ENCODE measurements at regions not wholly inside any gene's neighbourhood (a gene's known extent, or its start where the extent isn't known, plus 50 kb on each side); places are given as distances from the start of the nearest gene placed in this dataset.
"Not testable (repeated sequence)": the region's sequence is repeated elsewhere in the genome, so short reads cannot be mapped to it uniquely, and the experiment has no call there.

DNA sequence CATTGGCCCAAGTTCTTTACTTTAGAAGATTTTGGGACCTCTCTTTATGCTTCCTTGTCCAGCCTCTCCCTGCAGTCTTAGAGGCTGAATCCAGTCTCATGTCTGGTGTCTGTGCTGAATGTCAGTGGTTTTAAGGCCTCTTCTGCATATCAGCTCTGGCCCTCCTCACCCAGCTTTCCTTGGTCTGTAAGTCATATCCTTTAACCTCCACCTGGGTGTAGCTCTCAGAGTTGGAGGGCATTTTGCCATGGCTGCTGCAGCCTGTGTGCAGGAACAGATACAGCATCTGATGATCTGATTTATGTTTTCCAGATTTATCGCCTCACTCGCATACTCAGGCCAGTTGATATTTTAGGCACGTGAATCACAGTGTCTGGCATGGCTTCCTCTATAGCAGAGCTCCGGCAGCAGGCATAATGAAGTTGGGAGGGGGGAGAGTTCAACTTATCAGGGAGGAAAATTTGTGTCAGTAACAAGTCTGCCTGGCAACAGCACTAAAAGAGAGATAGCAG is 335.0 kb downstream of the PCNX1 start:
- Histone ChIP-seq H3K4me1 (ENCODE audit: insufficient read depth, low read length) (peaks cover 25% of the 10 kb centered on the region), H3K36me3 (ENCODE audit: insufficient read depth, low read length) (no peaks in the 10 kb centered on the region), H3K4me3 (ENCODE audit: low read depth in 1 of 2, low read length in 2 of 2) (no peak overlapping the region), H3K27me3 (ENCODE audit: control insufficient read depth in 1 of 2, insufficient read depth in 2 of 2, low read length in 2 of 2) (no peaks in the 10 kb centered on the region), H3K9me3 (ENCODE audit: low read length) (no peaks in the 10 kb centered on the region), H3K27ac (ENCODE audit: low read depth, low read length) (no peak overlapping the region), H3K9ac (ENCODE audit: low read length) (no peak overlapping the region)

GRCh38 chr14:71243697-71244096 is 336.4 kb downstream of the PCNX1 start:
- H3K36me3 ChIP-seq (ENCODE audit: insufficient read depth, low read length) = no peaks in the 10 kb centered on the region
- no peak overlapping the region for H3K9ac ChIP-seq (ENCODE audit: low read length)
- no peaks in the 10 kb centered on the region for H3K9me3 ChIP-seq (ENCODE audit: low read length)
- no peaks in the 10 kb centered on the region for H3K27me3 ChIP-seq (ENCODE audit: control insufficient read depth in 1 of 2, insufficient read depth in 2 of 2, low read length in 2 of 2)
- H3K27ac ChIP-seq (ENCODE audit: low read depth, low read length) = no peak overlapping the region
- no peak overlapping the region for H3K4me3 ChIP-seq (ENCODE audit: low read depth in 1 of 2, low read length in 2 of 2)
- H3K4me1 ChIP-seq (ENCODE audit: insufficient read depth, low read length) = peaks cover 25% of the 10 kb centered on the region

GRCh38 chr14:71244341-71244740 is 337.1 kb downstream of the PCNX1 start:
- H3K27ac ChIP-seq (ENCODE audit: low read depth, low read length) = no peak overlapping the region

GRCh38 chr14:71245659-71246361 is 338.6 kb downstream of the PCNX1 start:
- no peaks in the 10 kb centered on the region for H3K36me3 ChIP-seq (ENCODE audit: insufficient read depth, low read length)
- H3K9ac ChIP-seq (ENCODE audit: low read length) = no peak overlapping the region
- no peak overlapping the region for H3K27ac ChIP-seq (ENCODE audit: low read depth, low read length)

More at GRCh38 chr14:71244341-71244740, 337.1 kb downstream of the PCNX1 start:
- peaks cover 25% of the 10 kb centered on the region for H3K4me1 ChIP-seq (ENCODE audit: insufficient read depth, low read length)
- no peak overlapping the region for H3K9ac ChIP-seq (ENCODE audit: low read length)
- no peaks in the 10 kb centered on the region for H3K27me3 ChIP-seq (ENCODE audit: control insufficient read depth in 1 of 2, insufficient read depth in 2 of 2, low read length in 2 of 2)
- H3K4me3 ChIP-seq (ENCODE audit: low read depth in 1 of 2, low read length in 2 of 2) = no peak overlapping the region
- no peaks in the 10 kb centered on the region for H3K9me3 ChIP-seq (ENCODE audit: low read length)
- H3K36me3 ChIP-seq (ENCODE audit: insufficient read depth, low read length) = no peaks in the 10 kb centered on the region

DNA sequence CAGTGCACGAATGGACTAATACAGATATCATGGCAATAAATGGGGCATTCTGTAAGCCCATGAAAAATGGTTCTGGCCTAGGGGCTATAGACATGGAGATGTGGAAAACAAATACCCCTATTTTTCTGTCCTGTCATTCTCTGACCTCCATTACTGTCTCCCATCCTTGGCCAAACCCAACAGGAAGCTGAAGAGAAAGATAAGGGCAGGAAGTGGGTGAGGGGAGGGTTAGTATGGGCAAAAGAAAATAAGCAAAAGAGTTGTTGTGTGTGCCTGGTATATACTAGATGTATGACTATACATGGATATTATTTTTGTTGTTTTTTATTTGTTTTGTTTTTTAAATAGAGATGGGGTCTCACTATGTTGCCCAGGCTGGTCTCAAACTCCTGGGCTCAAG is 339.3 kb downstream of the PCNX1 start:
- Histone ChIP-seq H3K4me1 (ENCODE audit: insufficient read depth, low read length) (peaks cover 25% of the 10 kb centered on the region), H3K4me3 (ENCODE audit: low read depth in 1 of 2, low read length in 2 of 2) (no peak overlapping the region), H3K9me3 (ENCODE audit: low read length) (no peaks in the 10 kb centered on the region), H3K27me3 (ENCODE audit: control insufficient read depth in 1 of 2, insufficient read depth in 2 of 2, low read length in 2 of 2) (no peaks in the 10 kb centered on the region), H3K36me3 (ENCODE audit: insufficient read depth, low read length) (no peaks in the 10 kb centered on the region), H3K27ac (ENCODE audit: low read depth, low read length) (no peak overlapping the region), H3K9ac (ENCODE audit: low read length) (no peak overlapping the region)

More at GRCh38 chr14:71245659-71246361, 338.6 kb downstream of the PCNX1 start:
- Histone ChIP-seq H3K27me3 (ENCODE audit: control insufficient read depth in 1 of 2, insufficient read depth in 2 of 2, low read length in 2 of 2) (no peaks in the 10 kb centered on the region), H3K4me3 (ENCODE audit: low read depth in 1 of 2, low read length in 2 of 2) (no peak overlapping the region), H3K9me3 (ENCODE audit: low read length) (no peaks in the 10 kb centered on the region), H3K4me1 (ENCODE audit: insufficient read depth, low read length) (peaks cover 25% of the 10 kb centered on the region)

- Histone ChIP-seq H3K4me3 (ENCODE audit: low read depth in 1 of 2, low read length in 2 of 2) (no peak overlapping the region), H3K36me3 (ENCODE audit: insufficient read depth, low read length) (no peaks in the 10 kb centered on the region), H3K27me3 (ENCODE audit: control insufficient read depth in 1 of 2, insufficient read depth in 2 of 2, low read length in 2 of 2) (no peaks in the 10 kb centered on the region), H3K27ac (ENCODE audit: low read depth, low read length) (no peak overlapping the region), H3K4me1 (ENCODE audit: insufficient read depth, low read length) (peaks cover 19% of the 10 kb centered on the region), H3K9ac (ENCODE audit: low read length) (no peak overlapping the region), H3K9me3 (ENCODE audit: low read length) (no peaks in the 10 kb centered on the region)
These were observed 339.8 kb downstream of the PCNX1 start for GRCh38 chr14:71247106-71247505.

DNA sequence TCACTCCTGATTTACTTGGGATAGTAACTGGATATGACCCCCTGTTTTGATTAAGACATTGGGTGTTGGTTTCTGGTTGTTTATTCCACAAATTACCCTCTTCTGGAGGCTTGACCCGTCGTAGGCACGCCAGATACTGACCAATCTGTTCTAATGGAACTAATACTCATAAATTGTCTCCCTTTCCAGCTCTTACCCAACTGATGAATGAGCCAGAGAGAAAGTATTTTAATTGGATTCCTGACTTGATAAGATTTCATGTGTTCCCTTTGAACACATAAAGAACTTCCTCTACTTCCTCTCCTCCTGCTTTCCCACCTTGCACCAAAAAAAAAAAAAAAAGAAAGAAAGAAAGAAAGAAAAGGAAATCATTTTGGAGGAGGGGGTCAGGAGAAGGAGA is 340.9 kb downstream of the PCNX1 start:
- H3K27ac ChIP-seq (ENCODE audit: low read depth, low read length) = no peak overlapping the region
- no peak overlapping the region for H3K4me3 ChIP-seq (ENCODE audit: low read depth in 1 of 2, low read length in 2 of 2)
- H3K9me3 ChIP-seq (ENCODE audit: low read length) = no peaks in the 10 kb centered on the region
- no peaks in the 10 kb centered on the region for H3K36me3 ChIP-seq (ENCODE audit: insufficient read depth, low read length)
- no peaks in the 10 kb centered on the region for H3K27me3 ChIP-seq (ENCODE audit: control insufficient read depth in 1 of 2, insufficient read depth in 2 of 2, low read length in 2 of 2)
- peaks cover 12% of the 10 kb centered on the region for H3K4me1 ChIP-seq (ENCODE audit: insufficient read depth, low read length)
- no peak overlapping the region for H3K9ac ChIP-seq (ENCODE audit: low read length)

- H3K27ac ChIP-seq (ENCODE audit: low read depth, low read length) = no peak overlapping the region
- H3K9me3 ChIP-seq (ENCODE audit: low read length) = no peaks in the 10 kb centered on the region
- H3K27me3 ChIP-seq (ENCODE audit: control insufficient read depth in 1 of 2, insufficient read depth in 2 of 2, low read length in 2 of 2) = no peaks in the 10 kb centered on the region
- no peaks in the 10 kb centered on the region for H3K36me3 ChIP-seq (ENCODE audit: insufficient read depth, low read length)
- no peak overlapping the region for H3K4me3 ChIP-seq (ENCODE audit: low read depth in 1 of 2, low read length in 2 of 2)
- H3K9ac ChIP-seq (ENCODE audit: low read length) = no peak overlapping the region
- no peaks in the 10 kb centered on the region for H3K4me1 ChIP-seq (ENCODE audit: insufficient read depth, low read length)
These were observed 343.1 kb downstream of the PCNX1 start for GRCh38 chr14:71250347-71250746.

DNA sequence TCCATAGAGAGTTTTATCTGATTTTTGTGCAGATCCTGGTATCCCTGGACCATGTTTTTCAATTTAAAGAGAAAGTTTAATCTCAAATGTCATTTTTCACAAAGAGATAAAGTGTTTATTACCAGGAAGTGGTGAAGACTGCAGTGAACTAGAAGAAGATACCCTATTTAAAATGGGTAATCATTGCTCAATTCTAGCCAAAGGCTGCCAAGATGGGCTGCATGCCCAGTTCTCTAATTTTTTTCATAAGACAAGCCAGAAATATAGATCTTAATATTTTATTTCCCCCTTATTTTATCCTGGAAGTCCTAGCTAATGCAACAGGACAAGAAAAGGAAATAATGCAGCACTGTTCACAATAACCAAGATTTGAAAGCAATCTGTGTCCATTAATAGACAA is 343.5 kb downstream of the PCNX1 start:
- Histone ChIP-seq H3K4me1 (ENCODE audit: insufficient read depth, low read length) (no peaks in the 10 kb centered on the region), H3K4me3 (ENCODE audit: low read depth in 1 of 2, low read length in 2 of 2) (no peak overlapping the region), H3K27ac (ENCODE audit: low read depth, low read length) (no peak overlapping the region), H3K36me3 (ENCODE audit: insufficient read depth, low read length) (no peaks in the 10 kb centered on the region), H3K9ac (ENCODE audit: low read length) (no peak overlapping the region), H3K27me3 (ENCODE audit: control insufficient read depth in 1 of 2, insufficient read depth in 2 of 2, low read length in 2 of 2) (no peaks in the 10 kb centered on the region), H3K9me3 (ENCODE audit: low read length) (no peaks in the 10 kb centered on the region)

DNA sequence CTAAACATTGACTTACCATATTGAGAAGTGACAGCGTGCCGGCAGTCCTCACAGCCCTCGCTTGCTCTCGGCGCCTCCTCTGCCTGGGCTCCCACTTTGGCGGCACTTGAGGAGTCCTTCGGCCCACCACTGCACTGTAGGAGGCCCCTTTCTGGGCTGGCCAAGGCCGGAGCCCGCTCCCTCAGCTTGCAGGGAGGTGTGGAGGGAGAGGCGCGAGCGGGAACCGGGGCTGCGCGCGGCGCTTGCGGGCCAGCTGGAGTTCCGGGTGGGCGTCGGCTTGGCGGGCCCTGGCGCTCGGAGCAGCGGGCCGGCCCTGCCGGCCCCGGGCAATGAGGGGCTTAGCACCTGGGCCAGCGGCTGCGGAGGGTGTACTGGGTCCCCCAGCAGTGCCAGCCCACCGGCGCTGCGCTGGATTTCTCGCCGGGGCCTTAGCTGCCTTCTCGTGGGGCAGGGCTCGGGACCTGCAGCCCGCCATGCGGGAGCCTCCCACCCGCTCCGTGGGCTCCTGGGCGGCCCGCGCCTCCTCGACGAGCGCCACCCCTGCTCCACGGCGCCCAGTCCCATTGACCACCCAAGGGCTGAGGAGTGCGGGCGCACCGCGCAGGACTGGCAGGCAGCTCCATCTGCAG is 346.9 kb downstream of the PCNX1 start:
- not testable (repeated sequence) for H3K36me3 ChIP-seq (ENCODE audit: insufficient read depth, low read length); H3K9me3 ChIP-seq (ENCODE audit: low read length); H3K9ac ChIP-seq (ENCODE audit: low read length); H3K4me3 ChIP-seq (ENCODE audit: low read depth in 1 of 2, low read length in 2 of 2); H3K27me3 ChIP-seq (ENCODE audit: control insufficient read depth in 1 of 2, insufficient read depth in 2 of 2, low read length in 2 of 2); H3K4me1 ChIP-seq (ENCODE audit: insufficient read depth, low read length); H3K27ac ChIP-seq (ENCODE audit: low read depth, low read length)

GRCh38 chr14:71261206-71261605 is 353.9 kb downstream of the PCNX1 start:
- Histone ChIP-seq H3K27me3 (ENCODE audit: control insufficient read depth in 1 of 2, insufficient read depth in 2 of 2, low read length in 2 of 2) (no peaks in the 10 kb centered on the region), H3K4me3 (ENCODE audit: low read depth in 1 of 2, low read length in 2 of 2) (no peak overlapping the region)

GRCh38 chr14:71262441-71262840 is 355.2 kb downstream of the PCNX1 start:
- H3K36me3 ChIP-seq (ENCODE audit: insufficient read depth, low read length) = no peaks in the 10 kb centered on the region
- no peaks in the 10 kb centered on the region for H3K27me3 ChIP-seq (ENCODE audit: control insufficient read depth in 1 of 2, insufficient read depth in 2 of 2, low read length in 2 of 2)
- no peak overlapping the region for H3K4me3 ChIP-seq (ENCODE audit: low read depth in 1 of 2, low read length in 2 of 2)
- no peaks in the 10 kb centered on the region for H3K4me1 ChIP-seq (ENCODE audit: insufficient read depth, low read length)
- no peak overlapping the region for H3K27ac ChIP-seq (ENCODE audit: low read depth, low read length)
- H3K9ac ChIP-seq (ENCODE audit: low read length) = no peak overlapping the region
- H3K9me3 ChIP-seq (ENCODE audit: low read length) = peaks cover 8% of the 10 kb centered on the region

More at GRCh38 chr14:71261206-71261605, 353.9 kb downstream of the PCNX1 start:
- no peak overlapping the region for H3K9ac ChIP-seq (ENCODE audit: low read length)
- H3K9me3 ChIP-seq (ENCODE audit: low read length) = peaks cover 8% of the 10 kb centered on the region
- no peaks in the 10 kb centered on the region for H3K4me1 ChIP-seq (ENCODE audit: insufficient read depth, low read length)
- H3K36me3 ChIP-seq (ENCODE audit: insufficient read depth, low read length) = no peaks in the 10 kb centered on the region
- no peak overlapping the region for H3K27ac ChIP-seq (ENCODE audit: low read depth, low read length)

Data from muscle layer of colon (tissue), 2 donors.